Karpas-422 (cell line): ENCODE measurements at regions not wholly inside any gene's neighbourhood (a gene's known extent, or its start where the extent isn't known, plus 50 kb on each side); places are given as distances from the start of the nearest gene placed in this dataset.

Experiments used
- DNase-seq: peaks from one replicate; pipeline ENCODE4 v3.0.0-alpha.2; 2015
- H2AFZ ChIP-seq: fragments of 200-600 bp; sonication (generic); 2 replicates; pipeline ENCODE4 v1.6.1; 2014; ENCODE audit warnings: antibody characterized with exemption, low read length, mixed read lengths
- H3K27ac ChIP-seq: fragments of 200-600 bp; sonication (generic); 2 replicates; pipeline ENCODE4 v1.5.1; 2014; ENCODE audit warnings: mild to moderate bottlenecking, low read length, moderate library complexity
- H3K27me3 ChIP-seq: fragments of 200-600 bp; sonication (generic); 2 replicates; pipeline ENCODE4 v1.6.1; 2014; ENCODE audit warnings: low read length, mixed read lengths
- H3K36me3 ChIP-seq: fragments of 200-600 bp; sonication (generic); 2 replicates; pipeline ENCODE4 v1.6.1; 2014; ENCODE audit warnings: low read length, mixed read lengths; ENCODE audit not compliant: insufficient read depth
- H3K4me1 ChIP-seq: fragments of 200-600 bp; sonication (generic); 2 replicates; pipeline ENCODE4 v1.6.1; 2014; ENCODE audit warnings: mild to moderate bottlenecking, low read length, mixed read lengths
- H3K4me2 ChIP-seq: fragments of 200-600 bp; sonication (generic); 2 replicates; pipeline ENCODE4 v1.6.1; 2014; ENCODE audit warnings: low read length, low read depth, mild to moderate bottlenecking; ENCODE audit not compliant: poor library complexity, severe bottlenecking
- H3K4me3 ChIP-seq: fragments of 200-600 bp; sonication (generic); 2 replicates; pipeline ENCODE4 v1.5.1; 2014; ENCODE audit warnings: mild to moderate bottlenecking, antibody characterized with exemption, low read length, mixed read lengths
- H3K79me2 ChIP-seq: fragments of 200-600 bp; sonication (generic); 2 replicates; pipeline ENCODE4 v1.6.1; 2014; ENCODE audit warnings: mild to moderate bottlenecking, low read length, mixed read lengths
- H3K9ac ChIP-seq: fragments of 200-600 bp; sonication (generic); 2 replicates; pipeline ENCODE4 v1.6.0; 2014; ENCODE audit warnings: low read length
- H3K9me2 ChIP-seq: fragments of 200-600 bp; sonication (generic), shearing (Covaris generic); replicated peaks from 2 replicates; pipeline ENCODE4 v1.6.0; 2014; ENCODE audit warnings: mild to moderate bottlenecking, low read length, moderate library complexity; ENCODE audit not compliant: insufficient read depth
- H3K9me3 ChIP-seq: fragments of 300-700, 200-600 bp; sonication (generic); 2 replicates; pipeline ENCODE4 v1.6.1; 2014; ENCODE audit warnings: low read length, mixed read lengths
- H4K20me1 ChIP-seq: fragments of 200-600 bp; sonication (generic); 2 replicates; pipeline ENCODE4 v1.6.1; 2014; ENCODE audit warnings: mild to moderate bottlenecking, antibody characterized with exemption, low read length, low read depth; ENCODE audit not compliant: insufficient read depth

GRCh38 chr16:59394526-59394925 is 660.4 kb upstream of the GOT2 start:
- no peak overlapping the region for H3K27ac ChIP-seq
- H3K9me3 ChIP-seq, result no peaks in the 10 kb centered on the region
- H2AFZ ChIP-seq, result no peak overlapping the region
- H3K36me3 ChIP-seq, result no peaks in the 10 kb centered on the region
- no peaks in the 10 kb centered on the region for H3K79me2 ChIP-seq
- H3K9me2 ChIP-seq, result no peaks in the 10 kb centered on the region; the same call in 1 of the 2 replicates
- H3K27me3 ChIP-seq, result no peaks in the 10 kb centered on the region
- H3K4me2 ChIP-seq, result no peak overlapping the region
- no peak overlapping the region for H3K9ac ChIP-seq
- DNase-seq, result no peak
- H3K4me3 ChIP-seq, result no peak overlapping the region
- H3K4me1 ChIP-seq, result no peaks in the 10 kb centered on the region
- H4K20me1 ChIP-seq, result no peaks in the 10 kb centered on the region

GRCh38 chr16:59392911-59393310 is 658.8 kb upstream of the GOT2 start:
- Histone ChIP-seq H3K79me2 (no peaks in the 10 kb centered on the region), H3K9ac (no peak overlapping the region), H2AFZ (no peak overlapping the region), H3K9me2 (no peaks in the 10 kb centered on the region; the same call in 1 of the 2 replicates), H3K4me1 (no peaks in the 10 kb centered on the region), H3K4me3 (no peak overlapping the region), H3K4me2 (no peak overlapping the region), H3K27ac (no peak overlapping the region), H3K27me3 (no peaks in the 10 kb centered on the region), H3K9me3 (no peaks in the 10 kb centered on the region), H3K36me3 (no peaks in the 10 kb centered on the region), H4K20me1 (no peaks in the 10 kb centered on the region)
- DNase-seq, result no peak

- Histone ChIP-seq H3K4me3 (no peak overlapping the region), H3K27ac (no peak overlapping the region), H3K9ac (no peak overlapping the region), H3K79me2 (no peaks in the 10 kb centered on the region), H3K27me3 (no peaks in the 10 kb centered on the region), H4K20me1 (no peaks in the 10 kb centered on the region), H3K36me3 (no peaks in the 10 kb centered on the region), H3K4me1 (no peaks in the 10 kb centered on the region), H3K9me2 (no peaks in the 10 kb centered on the region; the same call in 1 of the 2 replicates), H2AFZ (no peak overlapping the region), H3K9me3 (no peaks in the 10 kb centered on the region), H3K4me2 (no peak overlapping the region)
- no peak for DNase-seq
These were observed 657.7 kb upstream of the GOT2 start for GRCh38 chr16:59391617-59392364.

- DNase-seq, result no peak
- no peaks in the 10 kb centered on the region for H3K4me1 ChIP-seq
- no peaks in the 10 kb centered on the region for H3K9me3 ChIP-seq
- H3K27ac ChIP-seq, result no peak overlapping the region
- H3K79me2 ChIP-seq, result no peaks in the 10 kb centered on the region
- H3K9ac ChIP-seq, result no peak overlapping the region
- H3K36me3 ChIP-seq, result no peaks in the 10 kb centered on the region
- H2AFZ ChIP-seq, result no peak overlapping the region
- H3K9me2 ChIP-seq, result no peaks in the 10 kb centered on the region
- no peak overlapping the region for H3K4me2 ChIP-seq
- H3K4me3 ChIP-seq, result no peak overlapping the region
- no peaks in the 10 kb centered on the region for H4K20me1 ChIP-seq
- no peaks in the 10 kb centered on the region for H3K27me3 ChIP-seq
These were observed 651.8 kb upstream of the GOT2 start for GRCh38 chr16:59385959-59386358.

- Histone ChIP-seq H3K36me3 (no peaks in the 10 kb centered on the region), H3K27ac (no peak overlapping the region), H3K4me1 (no peaks in the 10 kb centered on the region), H3K9me3 (no peaks in the 10 kb centered on the region), H3K79me2 (no peaks in the 10 kb centered on the region), H3K27me3 (no peaks in the 10 kb centered on the region), H3K4me3 (no peak overlapping the region), H3K9me2 (no peaks in the 10 kb centered on the region), H3K4me2 (no peak overlapping the region), H2AFZ (no peak overlapping the region), H3K9ac (no peak overlapping the region), H4K20me1 (no peaks in the 10 kb centered on the region)
- no peak for DNase-seq
These were observed 651.4 kb upstream of the GOT2 start for GRCh38 chr16:59385491-59385890.

- no peak overlapping the region for H3K27ac ChIP-seq
These were observed 639.5 kb upstream of the GOT2 start for GRCh38 chr16:59373632-59374031.

GRCh38 chr16:59370717-59371116 is 636.6 kb upstream of the GOT2 start:
- Histone ChIP-seq H3K27ac (no peak overlapping the region), H3K4me3 (no peak overlapping the region), H2AFZ (no peak overlapping the region), H3K36me3 (no peaks in the 10 kb centered on the region), H3K27me3 (no peaks in the 10 kb centered on the region), H3K9me2 (no peaks in the 10 kb centered on the region; the same call in 1 of the 2 replicates), H3K4me1 (no peaks in the 10 kb centered on the region), H3K4me2 (no peak overlapping the region), H3K9ac (no peak overlapping the region), H3K79me2 (no peaks in the 10 kb centered on the region), H3K9me3 (no peaks in the 10 kb centered on the region), H4K20me1 (no peaks in the 10 kb centered on the region)
- peak; percentile 33 for DNase-seq

More at GRCh38 chr16:59373632-59374031, 639.5 kb upstream of the GOT2 start:
- Histone ChIP-seq H3K27me3 (no peaks in the 10 kb centered on the region), H3K79me2 (no peaks in the 10 kb centered on the region), H3K4me1 (no peaks in the 10 kb centered on the region), H3K9me2 (no peaks in the 10 kb centered on the region; the same call in 1 of the 2 replicates), H3K9me3 (no peaks in the 10 kb centered on the region), H2AFZ (no peak overlapping the region), H4K20me1 (no peaks in the 10 kb centered on the region), H3K9ac (no peak overlapping the region), H3K4me2 (no peak overlapping the region), H3K36me3 (no peaks in the 10 kb centered on the region), H3K4me3 (no peak overlapping the region)
- DNase-seq, result peak; percentile 17

- Histone ChIP-seq H3K27ac (no peak overlapping the region), H2AFZ (no peak overlapping the region), H3K9me3 (no peaks in the 10 kb centered on the region), H3K4me3 (no peak overlapping the region), H3K9ac (no peak overlapping the region), H3K4me2 (no peak overlapping the region), H3K36me3 (no peaks in the 10 kb centered on the region), H3K4me1 (no peaks in the 10 kb centered on the region), H3K9me2 (no peaks in the 10 kb centered on the region; the same call in 1 of the 2 replicates), H4K20me1 (no peaks in the 10 kb centered on the region), H3K79me2 (no peaks in the 10 kb centered on the region), H3K27me3 (no peaks in the 10 kb centered on the region)
- DNase-seq, result peak; percentile 26
These were observed 635.4 kb upstream of the GOT2 start for GRCh38 chr16:59369523-59369922.
